GM13977 (cell line): ENCODE measurements at regions not wholly inside any gene's neighbourhood (a gene's known extent, or its start where the extent isn't known, plus 50 kb on each side); places are given as distances from the start of the nearest gene placed in this dataset.
"Not testable (repeated sequence)": the region's sequence is repeated elsewhere in the genome, so short reads cannot be mapped to it uniquely, and the experiment has no call there.

Source experiments
- DNase-seq: peaks from one replicate; pipeline ENCODE4 v3.0.0; 2012; ENCODE audit warnings: low spot score
- CTCF ChIP-seq: IDR thresholded peaks from 2 replicates; pipeline ENCODE4 v1.5.1; 2012; ENCODE audit warnings: mild to moderate bottlenecking, control low read depth; ENCODE audit not compliant: insufficient read depth; ENCODE audit errors: extremely low read depth, missing control alignments
- in situ Hi-C: fragments of 300-500 bp; cut with MboI; formaldehyde crosslinking; loops from one replicate; pipeline ENCODE4 v1.12.0; 2022; ENCODE audit warnings: low sequenced_read_pairs, low pct_unique_long_range_greater_than_20kb, mixed read lengths, inconsistent platforms; ENCODE audit not compliant: unreplicated experiment

GRCh38 chr13:78540058-78540457 is 63.3 kb downstream of the POU4F1 start:
- in situ Hi-C loops: no loop called here
- DNase-seq: no peak

GRCh38 chr13:78526044-78526443 is 77.3 kb downstream of the POU4F1 start:
- in situ Hi-C loops, DNase-seq: not testable (repeated sequence)

More at GRCh38 chr13:78540058-78540457, 63.3 kb downstream of the POU4F1 start:
- no peak for TF ChIP-seq CTCF

- DNase-seq: no peak
- no peak for TF ChIP-seq CTCF
- in situ Hi-C loops: no loop called here
Measured at GRCh38 chr13:78524936-78525335, 78.4 kb downstream of the POU4F1 start.

GRCh38 chr13:78521091-78521490 is 82.3 kb downstream of the POU4F1 start:
- in situ Hi-C loops: no loop called here
- TF ChIP-seq CTCF: no peak
- no peak for DNase-seq

GRCh38 chr13:78520425-78520824 is 82.9 kb downstream of the POU4F1 start:
- DNase-seq: no peak
- TF ChIP-seq CTCF: no peak
- in situ Hi-C loops: no loop called here

- DNase-seq, in situ Hi-C loops: not testable (repeated sequence)
Measured at GRCh38 chr13:78518482-78518881, 84.9 kb downstream of the POU4F1 start.

- in situ Hi-C loops: no loop called here
- no peak for TF ChIP-seq CTCF
- DNase-seq: no peak
Measured at GRCh38 chr13:78499802-78500201, 103.5 kb downstream of the POU4F1 start.

GRCh38 chr13:78497702-78498355 is 105.5 kb downstream of the POU4F1 start:
- DNase-seq: no peak
- in situ Hi-C loops: no loop called here
- TF ChIP-seq CTCF: no peak
